NB4 (cell line): ENCODE measurements at regions not wholly inside any gene's neighbourhood (a gene's known extent, or its start where the extent isn't known, plus 50 kb on each side); places are given as distances from the start of the nearest gene placed in this dataset.

ENCODE experiments used
- CTCF ChIP-seq: IDR thresholded peaks from one replicate; pipeline ENCODE4 v1.5.1; 2012; ENCODE audit warnings: low read depth, low read length
- MYC ChIP-seq: IDR thresholded peaks from 2 replicates; pipeline ENCODE4 v1.6.1; 2011; ENCODE audit warnings: low read depth, low read length
- POLR2A ChIP-seq: IDR thresholded peaks from 2 replicates; pipeline ENCODE4 v1.6.1; 2011; ENCODE audit warnings: mild to moderate bottlenecking; ENCODE audit not compliant: insufficient read length; ENCODE audit errors: extremely low read depth

GRCh38 chr17:72349011-72349410 lies 228.2 kb downstream of the SOX9 start:
- TF ChIP-seq CTCF: no peak
- no peak for TF ChIP-seq POLR2A
- no peak for TF ChIP-seq MYC
